Spleen (tissue), 7 donors: ENCODE measurements at regions not wholly inside any gene's neighbourhood (a gene's known extent, or its start where the extent isn't known, plus 50 kb on each side); places are given as distances from the start of the nearest gene placed in this dataset.
"Not testable (repeated sequence)": the region's sequence is repeated elsewhere in the genome, so short reads cannot be mapped to it uniquely, and the experiment has no call there.

ENCODE experiments used
- CTCF ChIP-seq, 11 experiments: fragments of 200-600 bp in 7 of 11; fragments of 450-650 bp in 4 of 11; sonication (generic) in 4 of 11; IDR thresholded peaks in 8 of 11; conservative IDR thresholded peaks in 3 of 11; 1 replicate in 7 of 11; 2 replicates in 4 of 11; pipeline versions ENCODE4 v1.4.0 to v1.8.0; 2016 to 2021; ENCODE audit warnings: antibody characterized with exemption in 11 of 11, inconsistent platforms in 4 of 11, mild to moderate bottlenecking in 1 of 11
- POLR2A ChIP-seq, 3 donors: fragments of 450-650 bp; IDR thresholded peaks; one replicate each; pipeline ENCODE4 v1.5.1; 2017; ENCODE audit warnings: antibody characterized with exemption in 3 of 3, mild to moderate bottlenecking in 1 of 3
- POLR2AphosphoS5 ChIP-seq, 3 donors: sonication (generic); formaldehyde crosslinking; IDR thresholded peaks; one replicate each; pipeline ENCODE4 v1.5.1; 2017; ENCODE audit warnings: antibody characterized with exemption in 3 of 3
- donor health status: DM: no; HTN: no; CAD: no; lungs with moderate emphysema.
- donor health status: DM: no; HTN: no; CAD: no.
- donor health status: DM: no; HTN: no; CAD: no.

- not testable (repeated sequence) for TF ChIP-seq POLR2A (IDR thresholded peaks at IDR 0.05); CTCF (IDR thresholded peaks at IDR 0.05 in 8 of 11, conservative IDR thresholded peaks at IDR 0.05 in 3 of 11); POLR2AphosphoS5 (IDR thresholded peaks at IDR 0.05)
These were observed 89.3 kb upstream of the WDR75 start for GRCh38 chr2:189351933-189352332.
